Activated CD4-positive, alpha-beta T cell treated with anti-CD3 and anti-CD28 coated beads, Interleukin-2, amount 10 ng/mL, durations not matched to agents 7 days and 5 days (primary cell): ENCODE measurements at regions not wholly inside any gene's neighbourhood (a gene's known extent, or its start where the extent isn't known, plus 50 kb on each side); places are given as distances from the start of the nearest gene placed in this dataset.
A peak's percentile ranks its signal among the peaks of the same experiment; 100 is the strongest.
"Not testable (repeated sequence)": the region's sequence is repeated elsewhere in the genome, so short reads cannot be mapped to it uniquely, and the experiment has no call there.

Source experiments
- CTCF ChIA-PET: fragments of 350-600 bp; sonication (Branson Sonifier 250); formaldehyde crosslinking; loops from one replicate; lab custom pipeline; 2021; ENCODE audit warnings: antibody characterized with exemption; lab: Charles Lee
- POLR2A ChIA-PET: fragments of 350-600 bp; sonication (Branson Sonifier 250); formaldehyde crosslinking; loops from one replicate; lab custom pipeline; 2021; ENCODE audit warnings: antibody characterized with exemption; lab: Charles Lee
- DNase-seq: peaks from one replicate; pipeline ENCODE4 v3.0.0-alpha.2; 2020
- H3K27ac Mint-ChIP-seq: one replicate; pipeline ENCODE4 v1.8.0; 2021; ENCODE audit warnings: mild to moderate bottlenecking, moderate library complexity, mixed read lengths
- H3K27me3 Mint-ChIP-seq: one replicate; pipeline ENCODE4 v1.8.0; 2021; ENCODE audit warnings: mixed read lengths
- H3K36me3 Mint-ChIP-seq: one replicate; pipeline ENCODE4 v1.8.0; 2021; ENCODE audit warnings: low read depth, mixed read lengths
- H3K4me1 Mint-ChIP-seq: one replicate; pipeline ENCODE4 v1.8.0; 2021; ENCODE audit warnings: mixed read lengths
- H3K4me3 Mint-ChIP-seq: one replicate; pipeline ENCODE4 v1.8.0; 2021; ENCODE audit warnings: mild to moderate bottlenecking, moderate library complexity, mixed read lengths
- H3K9me3 Mint-ChIP-seq: one replicate; pipeline ENCODE4 v1.8.0; 2021; ENCODE audit warnings: mixed read lengths

DNA sequence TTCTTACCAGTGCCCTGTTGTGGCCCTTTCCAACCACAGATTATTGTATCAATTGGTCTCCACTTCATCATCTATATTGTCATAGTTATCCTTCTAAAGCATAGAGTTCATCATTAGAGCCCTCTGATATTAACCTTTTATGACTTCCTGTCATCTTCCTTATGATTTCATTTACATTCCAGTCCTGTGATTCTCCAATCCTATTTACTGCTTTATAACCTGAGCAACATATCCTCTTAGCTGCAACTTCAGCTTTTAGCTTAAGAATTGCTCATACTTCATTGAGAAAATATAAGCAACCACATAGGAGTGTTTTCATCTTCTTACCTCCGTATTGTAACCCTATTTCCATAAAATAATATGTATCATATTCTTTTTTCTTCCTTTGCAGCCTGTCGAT, 252.6 kb upstream of the CENPE start:
- H3K36me3 Mint-ChIP-seq: no peaks in the 10 kb centered on the region
- no peaks in the 10 kb centered on the region for H3K9me3 Mint-ChIP-seq
- H3K27me3 Mint-ChIP-seq: no peaks in the 10 kb centered on the region
- no peak overlapping the region for H3K4me3 Mint-ChIP-seq
- no peak for DNase-seq
- ChIA-PET CTCF (no interaction called here), POLR2A (no interaction called here)
- H3K4me1 Mint-ChIP-seq: no peaks in the 10 kb centered on the region
- H3K27ac Mint-ChIP-seq: no peak overlapping the region

- no peak overlapping the region for H3K27ac Mint-ChIP-seq
- no peaks in the 10 kb centered on the region for H3K4me1 Mint-ChIP-seq
- ChIA-PET POLR2A (no interaction called here), CTCF (no interaction called here)
- no peaks in the 10 kb centered on the region for H3K36me3 Mint-ChIP-seq
- no peaks in the 10 kb centered on the region for H3K27me3 Mint-ChIP-seq
- no peak for DNase-seq
- no peak overlapping the region for H3K4me3 Mint-ChIP-seq
- no peaks in the 10 kb centered on the region for H3K9me3 Mint-ChIP-seq
These were observed 251.3 kb upstream of the CENPE start for GRCh38 chr4:103449296-103450023.

- Mint-ChIP-seq H3K27me3 (no peaks in the 10 kb centered on the region), H3K4me3 (no peak overlapping the region), H3K9me3 (no peaks in the 10 kb centered on the region), H3K4me1 (no peaks in the 10 kb centered on the region), H3K36me3 (no peaks in the 10 kb centered on the region), H3K27ac (no peak overlapping the region)
- POLR2A ChIA-PET: interaction anchor here (0.6 kb wide), 1 partner anchor 106 kb away, joined by 3 read pairs; no protein-coding TSS in a partner anchor
- DNase-seq: no peak
- CTCF ChIA-PET: no interaction called here
These were observed 247.2 kb upstream of the CENPE start for GRCh38 chr4:103445377-103445776.

- DNase-seq: no peak
- ChIA-PET CTCF (no interaction called here), POLR2A (no interaction called here)
- no peaks in the 10 kb centered on the region for H3K4me1 Mint-ChIP-seq
- no peaks in the 10 kb centered on the region for H3K9me3 Mint-ChIP-seq
- H3K27me3 Mint-ChIP-seq: no peaks in the 10 kb centered on the region
- no peak overlapping the region for H3K4me3 Mint-ChIP-seq
- no peaks in the 10 kb centered on the region for H3K36me3 Mint-ChIP-seq
- H3K27ac Mint-ChIP-seq: no peak overlapping the region
These were observed 245.2 kb upstream of the CENPE start for GRCh38 chr4:103443324-103443723.

DNA sequence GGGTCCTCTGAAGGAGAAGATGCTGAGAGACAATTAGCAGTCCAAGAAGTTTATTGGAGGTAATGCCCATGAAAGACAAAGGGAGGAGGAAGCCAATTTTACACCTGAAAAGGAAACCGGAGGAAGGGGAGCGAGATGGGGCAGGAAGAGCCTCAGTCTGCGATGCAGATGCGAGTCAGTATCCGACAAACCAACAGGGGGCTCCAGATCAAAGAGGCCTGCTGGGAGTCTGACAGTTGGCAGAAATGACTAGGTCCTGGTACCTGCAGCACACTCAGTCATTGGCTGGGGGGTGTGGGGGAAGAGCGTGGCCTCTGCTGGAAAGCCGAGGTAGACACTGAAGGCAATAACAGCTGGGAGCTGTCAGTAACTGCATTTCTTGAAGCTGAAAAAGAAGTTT, 231.1 kb upstream of the CENPE start:
- peak; percentile 7 for DNase-seq
- POLR2A ChIA-PET: no interaction called here
- Mint-ChIP-seq H3K9me3 (no peaks in the 10 kb centered on the region), H3K4me1 (no peaks in the 10 kb centered on the region), H3K36me3 (no peaks in the 10 kb centered on the region), H3K27ac (no peak overlapping the region), H3K4me3 (no peak overlapping the region), H3K27me3 (no peaks in the 10 kb centered on the region)
- CTCF ChIA-PET: no interaction called here

DNA sequence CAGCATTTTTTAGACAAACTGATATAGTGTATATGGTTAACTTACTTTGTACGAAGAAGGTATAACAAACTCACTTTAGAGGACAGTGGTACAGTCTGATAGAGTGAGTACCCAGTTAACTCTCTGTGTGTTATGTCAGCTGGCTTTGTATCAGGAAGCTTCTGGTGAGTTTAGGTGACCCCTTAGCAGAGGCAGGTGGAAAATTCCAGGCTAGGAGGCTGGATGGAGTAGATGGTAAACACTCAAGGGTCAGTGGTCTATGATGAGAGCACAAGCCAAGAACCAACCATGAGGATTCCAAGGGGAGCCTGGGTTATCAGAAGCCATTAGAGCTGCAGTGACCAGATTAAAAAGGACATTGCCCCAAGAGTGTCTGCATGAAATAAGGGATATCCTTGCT, 227.3 kb upstream of the CENPE start:
- POLR2A ChIA-PET: no interaction called here
- H3K36me3 Mint-ChIP-seq: no peaks in the 10 kb centered on the region
- H3K9me3 Mint-ChIP-seq: no peaks in the 10 kb centered on the region
- no peak overlapping the region for H3K27ac Mint-ChIP-seq
- no peak overlapping the region for H3K4me3 Mint-ChIP-seq
- no peaks in the 10 kb centered on the region for H3K27me3 Mint-ChIP-seq
- H3K4me1 Mint-ChIP-seq: no peaks in the 10 kb centered on the region
- CTCF ChIA-PET: no interaction called here
- no peak for DNase-seq

- DNase-seq: no peak
- Mint-ChIP-seq H3K9me3 (no peaks in the 10 kb centered on the region), H3K36me3 (no peaks in the 10 kb centered on the region), H3K27me3 (no peaks in the 10 kb centered on the region), H3K4me1 (no peaks in the 10 kb centered on the region), H3K27ac (no peak overlapping the region), H3K4me3 (no peak overlapping the region)
- POLR2A ChIA-PET: no interaction called here
- CTCF ChIA-PET: no interaction called here
These were observed 226.7 kb upstream of the CENPE start for GRCh38 chr4:103424853-103425252.

DNA sequence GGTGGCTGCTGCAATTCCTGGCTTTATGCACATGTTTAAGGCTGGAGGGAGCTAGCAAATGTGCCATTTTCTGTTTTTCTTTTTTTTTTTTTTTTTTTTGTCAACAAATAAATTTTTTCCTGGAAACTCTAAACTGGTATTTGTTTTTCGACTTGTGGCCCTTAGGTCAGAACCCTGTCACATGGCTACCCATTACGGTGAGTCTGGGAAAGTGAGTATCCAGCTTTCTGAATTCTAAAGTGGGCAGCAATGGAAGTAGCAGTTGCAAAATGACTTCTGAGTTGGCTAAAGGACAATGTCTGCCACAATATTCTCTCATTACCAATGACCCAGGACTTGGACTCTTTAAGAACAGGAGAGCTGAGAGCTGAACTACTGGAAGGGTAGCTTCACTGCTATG, 225.1 kb upstream of the CENPE start:
- H3K4me3 Mint-ChIP-seq: no peak overlapping the region
- H3K27ac Mint-ChIP-seq: no peak overlapping the region
- CTCF ChIA-PET: no interaction called here
- POLR2A ChIA-PET: no interaction called here
- H3K9me3 Mint-ChIP-seq: no peaks in the 10 kb centered on the region
- no peaks in the 10 kb centered on the region for H3K4me1 Mint-ChIP-seq
- DNase-seq: no peak
- no peaks in the 10 kb centered on the region for H3K36me3 Mint-ChIP-seq
- no peaks in the 10 kb centered on the region for H3K27me3 Mint-ChIP-seq

DNA sequence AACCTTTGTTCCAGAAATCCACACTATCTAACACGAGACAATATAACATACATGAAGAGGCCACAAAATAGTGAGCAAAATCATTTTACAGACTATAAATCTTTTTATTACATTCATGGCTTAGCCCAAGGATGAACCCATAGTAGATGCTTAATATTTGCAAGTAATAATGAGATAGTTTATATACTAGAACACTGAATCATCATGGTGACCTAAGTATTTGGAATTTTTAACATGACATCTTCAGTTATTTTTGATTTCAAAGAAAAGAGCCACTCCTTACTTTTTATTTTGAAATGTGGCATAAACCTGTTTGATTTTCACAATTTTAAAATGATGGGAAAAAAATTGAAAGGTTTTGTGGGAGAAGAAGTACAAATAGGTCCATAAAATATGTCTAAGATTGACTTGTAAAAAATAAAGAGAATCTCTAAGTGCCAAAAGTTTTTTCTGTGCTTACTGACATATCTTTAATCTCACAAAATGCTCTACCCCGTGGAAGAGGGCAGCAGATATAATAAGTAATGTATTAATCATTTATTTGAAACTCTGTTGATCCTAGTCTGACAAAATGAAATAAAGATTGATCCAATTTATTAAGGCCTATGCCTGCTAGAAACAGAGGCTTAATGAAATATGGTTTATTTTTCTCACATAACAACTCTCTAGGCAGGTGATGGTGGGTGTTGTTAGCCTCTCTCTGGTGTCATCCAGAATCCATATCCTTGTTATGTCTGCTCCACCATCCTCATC, 224.5 kb upstream of the CENPE start:
- H3K27me3 Mint-ChIP-seq: no peaks in the 10 kb centered on the region
- no peaks in the 10 kb centered on the region for H3K36me3 Mint-ChIP-seq
- no peaks in the 10 kb centered on the region for H3K9me3 Mint-ChIP-seq
- DNase-seq: no peak
- no peaks in the 10 kb centered on the region for H3K4me1 Mint-ChIP-seq
- ChIA-PET POLR2A (no interaction called here), CTCF (no interaction called here)
- H3K27ac Mint-ChIP-seq: no peak overlapping the region
- no peak overlapping the region for H3K4me3 Mint-ChIP-seq

DNA sequence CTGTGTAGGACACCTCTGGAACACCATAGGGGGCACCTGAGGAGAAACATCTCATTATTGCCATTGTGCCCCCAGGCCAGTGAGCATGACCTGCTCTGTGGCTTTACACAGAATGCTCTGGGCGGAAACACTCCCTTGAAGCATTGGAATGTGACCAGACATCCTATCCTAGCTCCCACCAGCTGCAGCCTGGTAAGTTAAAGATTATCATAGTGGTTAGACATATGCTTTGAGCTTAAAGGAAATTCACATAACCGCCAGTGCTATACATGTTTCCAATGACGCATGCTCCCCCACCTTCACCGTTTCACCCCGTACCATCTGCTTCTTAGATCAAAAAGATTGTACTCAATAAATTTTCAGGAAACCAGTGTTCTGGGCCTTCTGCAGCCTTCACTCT, 217.7 kb upstream of the CENPE start:
- Mint-ChIP-seq H3K4me1 (no peaks in the 10 kb centered on the region), H3K9me3 (peaks cover 2% of the 10 kb centered on the region), H3K27me3 (no peaks in the 10 kb centered on the region), H3K4me3 (no peak overlapping the region), H3K36me3 (no peaks in the 10 kb centered on the region), H3K27ac (no peak overlapping the region)
- DNase-seq: no peak
- ChIA-PET POLR2A (no interaction called here), CTCF (no interaction called here)

DNA sequence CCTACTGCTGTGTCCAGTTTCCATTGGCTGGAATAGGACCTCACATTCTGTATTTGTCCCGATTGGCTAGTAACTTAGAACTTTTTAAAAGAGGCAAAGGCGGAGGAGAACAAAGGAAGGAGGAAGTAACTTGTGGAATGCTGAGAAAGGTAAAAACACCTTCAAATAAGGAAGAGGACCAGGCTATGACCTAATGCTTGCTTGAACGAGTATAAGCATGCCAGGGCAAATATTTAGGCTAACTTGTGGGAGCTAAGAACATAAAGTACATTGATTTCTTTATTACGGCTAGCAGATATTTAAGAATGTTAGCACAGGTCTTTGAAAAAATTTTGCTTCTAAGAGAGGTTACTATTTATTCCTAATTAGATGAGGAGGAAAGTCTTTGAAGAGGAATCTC, 214.5 kb upstream of the CENPE start:
- POLR2A ChIA-PET, H3K4me3 Mint-ChIP-seq, CTCF ChIA-PET, H3K27me3 Mint-ChIP-seq, DNase-seq, H3K36me3 Mint-ChIP-seq, H3K4me1 Mint-ChIP-seq, H3K27ac Mint-ChIP-seq, H3K9me3 Mint-ChIP-seq: not testable (repeated sequence)

DNA sequence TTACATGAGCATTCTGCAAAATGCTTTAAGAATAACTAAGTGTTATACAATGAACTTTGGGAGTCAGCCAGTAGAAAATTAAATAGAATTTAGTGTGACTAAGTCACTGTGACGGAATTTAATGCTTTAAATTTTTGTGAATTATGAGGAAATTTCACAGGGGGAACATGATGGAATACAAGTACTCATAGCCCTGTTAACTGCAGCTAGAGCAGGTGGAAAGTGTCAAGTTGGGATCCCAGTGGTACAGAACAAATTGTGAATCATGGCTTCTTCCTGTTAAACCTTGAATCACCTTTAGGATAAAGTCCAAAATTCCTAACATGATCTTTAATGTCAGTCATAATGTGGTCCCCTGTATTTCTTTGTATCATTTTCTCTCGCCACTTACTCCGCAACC, 212.2 kb upstream of the CENPE start:
- Mint-ChIP-seq H3K4me1 (no peaks in the 10 kb centered on the region), H3K4me3 (no peak overlapping the region), H3K36me3 (no peaks in the 10 kb centered on the region), H3K27ac (no peak overlapping the region), H3K27me3 (no peaks in the 10 kb centered on the region), H3K9me3 (no peaks in the 10 kb centered on the region)
- POLR2A ChIA-PET: no interaction called here
- DNase-seq: no peak
- CTCF ChIA-PET: no interaction called here

DNA sequence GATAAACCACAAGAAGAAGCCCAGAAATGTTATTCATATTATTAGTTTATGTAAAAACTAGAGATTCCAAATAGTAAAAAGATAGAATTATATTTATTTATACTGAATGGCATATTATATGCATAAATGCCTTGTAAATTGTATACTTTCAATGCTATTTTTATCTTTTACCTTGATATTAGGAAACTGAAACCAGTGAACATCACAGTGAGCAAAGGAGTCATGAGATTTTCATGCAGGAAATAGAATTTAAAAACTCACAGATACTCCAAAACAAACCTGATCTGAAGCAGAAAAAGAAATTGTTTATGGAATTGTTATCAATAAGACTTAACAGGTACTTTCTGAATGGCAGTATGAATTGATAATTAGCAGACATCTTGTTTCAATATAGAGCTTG, 207.3 kb upstream of the CENPE start:
- H3K9me3 Mint-ChIP-seq: no peaks in the 10 kb centered on the region
- POLR2A ChIA-PET: no interaction called here
- DNase-seq: no peak
- CTCF ChIA-PET: no interaction called here
- no peak overlapping the region for H3K27ac Mint-ChIP-seq
- H3K4me1 Mint-ChIP-seq: no peaks in the 10 kb centered on the region
- H3K4me3 Mint-ChIP-seq: no peak overlapping the region
- H3K36me3 Mint-ChIP-seq: no peaks in the 10 kb centered on the region
- H3K27me3 Mint-ChIP-seq: no peaks in the 10 kb centered on the region

DNA sequence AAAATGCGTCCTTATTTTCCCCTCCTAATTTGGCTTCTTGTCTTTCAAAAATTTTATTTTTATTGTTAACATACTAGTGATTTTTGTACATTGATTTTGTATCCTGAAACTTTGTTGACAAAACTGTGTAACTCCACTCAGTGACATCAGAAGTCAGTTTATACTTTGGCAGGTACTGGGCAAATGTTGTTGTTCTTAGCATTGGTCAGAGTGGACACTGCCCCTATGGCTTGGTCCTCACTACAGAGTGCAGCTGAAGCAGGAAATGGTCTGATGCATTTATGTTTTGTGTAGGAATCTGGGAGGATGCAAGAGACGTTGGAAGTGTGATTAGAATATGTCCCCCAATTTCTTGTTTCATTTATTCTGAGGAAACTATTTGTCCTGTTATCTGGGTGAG, 205.5 kb upstream of the CENPE start:
- no peaks in the 10 kb centered on the region for H3K9me3 Mint-ChIP-seq
- no peak overlapping the region for H3K4me3 Mint-ChIP-seq
- CTCF ChIA-PET: no interaction called here

More for the DNA sequence above, 205.5 kb upstream of the CENPE start:
- POLR2A ChIA-PET: no interaction called here
- no peak for DNase-seq
- no peak overlapping the region for H3K27ac Mint-ChIP-seq
- H3K36me3 Mint-ChIP-seq: no peaks in the 10 kb centered on the region
- H3K27me3 Mint-ChIP-seq: no peaks in the 10 kb centered on the region
- no peaks in the 10 kb centered on the region for H3K4me1 Mint-ChIP-seq
